DMS53 (cell line): ENCODE measurements at regions not wholly inside any gene's neighbourhood (a gene's known extent, or its start where the extent isn't known, plus 50 kb on each side); places are given as distances from the start of the nearest gene placed in this dataset.

Experiments
- DNase-seq: peaks from one replicate; lab custom pipeline; 2025; lab: John Stamatoyannopoulos, UW

- DNase-seq = no peak
Observed at GRCh38 chr15:57823325-57823882, 116.9 kb downstream of the POLR2M start.

- no peak for DNase-seq
Observed at GRCh38 chr15:57824186-57824585, 117.7 kb downstream of the POLR2M start.

- DNase-seq = peak; percentile 52
Observed at GRCh38 chr15:57827021-57827420, 120.5 kb downstream of the POLR2M start.

- no peak for DNase-seq
Observed at GRCh38 chr15:57827971-57828370, 121.5 kb downstream of the POLR2M start.

GRCh38 chr15:57832183-57832582 is 125.7 kb downstream of the POLR2M start:
- no peak for DNase-seq

- no peak for DNase-seq
Observed at GRCh38 chr15:57835119-57835518, 128.6 kb downstream of the POLR2M start.

- DNase-seq = no peak
Observed at GRCh38 chr15:57849317-57849716, 142.8 kb downstream of the POLR2M start.

- DNase-seq = no peak
Observed at GRCh38 chr15:57854531-57854930, 148.0 kb downstream of the POLR2M start.

- DNase-seq = no peak
Observed at GRCh38 chr15:57857871-57858270, 151.4 kb downstream of the POLR2M start.

GRCh38 chr15:57859130-57859685 is 152.7 kb downstream of the POLR2M start:
- DNase-seq = no peak

- peak; percentile 69 for DNase-seq
Observed at GRCh38 chr15:57861034-57861638, 154.6 kb downstream of the POLR2M start.

- DNase-seq = peak; percentile 28
Observed at GRCh38 chr15:57861815-57862586, 155.5 kb downstream of the POLR2M start.

- no peak for DNase-seq
Observed at GRCh38 chr15:57862761-57863160, 156.2 kb downstream of the POLR2M start.

- DNase-seq = peak; percentile 23
Observed at GRCh38 chr15:57865294-57865693, 158.8 kb downstream of the POLR2M start.

GRCh38 chr15:57866149-57866736 is 159.7 kb downstream of the POLR2M start:
- peak; percentile 79 for DNase-seq

- DNase-seq = no peak
Observed at GRCh38 chr15:57867970-57868798, 161.7 kb downstream of the POLR2M start.

- DNase-seq = no peak
Observed at GRCh38 chr15:57870667-57871066, 164.2 kb downstream of the POLR2M start.

- DNase-seq = no peak
Observed at GRCh38 chr15:57872281-57873030, 165.9 kb downstream of the POLR2M start.

- DNase-seq = no peak
Observed at GRCh38 chr15:57873564-57874209, 167.2 kb downstream of the POLR2M start.

GRCh38 chr15:57875347-57875746 is 168.8 kb downstream of the POLR2M start:
- no peak for DNase-seq
